ENCODE measurements at regions not wholly inside any gene's neighbourhood (a gene's known extent, or its start where the extent isn't known, plus 50 kb on each side); places are given as distances from the start of the nearest gene placed in this dataset.

GRCh38 chr18:52077251-52077983, 262.6 kb upstream of the DCC start:
- CTCF ChIA-PET = no interaction called here
- BruUV-seq (replicated peaks) = no TSS peak
- no peaks in the 10 kb centered on the region for H3K4me1 Mint-ChIP-seq (ENCODE audit: low read depth, unreplicated experiment)
- DNase-seq = no peak
- H3K27me3 Mint-ChIP-seq (ENCODE audit: unreplicated experiment) = no peaks in the 10 kb centered on the region
- H3K36me3 Mint-ChIP-seq (ENCODE audit: insufficient read depth, unreplicated experiment) = no peaks in the 10 kb centered on the region
- no peak overlapping the region for H3K4me3 Mint-ChIP-seq (ENCODE audit: low read depth, unreplicated experiment)
- intact Hi-C loops (cut with micrococcal nuclease; ENCODE audit: unreplicated experiment) = no loop called here
- TF ChIP-seq, protein P1, sequence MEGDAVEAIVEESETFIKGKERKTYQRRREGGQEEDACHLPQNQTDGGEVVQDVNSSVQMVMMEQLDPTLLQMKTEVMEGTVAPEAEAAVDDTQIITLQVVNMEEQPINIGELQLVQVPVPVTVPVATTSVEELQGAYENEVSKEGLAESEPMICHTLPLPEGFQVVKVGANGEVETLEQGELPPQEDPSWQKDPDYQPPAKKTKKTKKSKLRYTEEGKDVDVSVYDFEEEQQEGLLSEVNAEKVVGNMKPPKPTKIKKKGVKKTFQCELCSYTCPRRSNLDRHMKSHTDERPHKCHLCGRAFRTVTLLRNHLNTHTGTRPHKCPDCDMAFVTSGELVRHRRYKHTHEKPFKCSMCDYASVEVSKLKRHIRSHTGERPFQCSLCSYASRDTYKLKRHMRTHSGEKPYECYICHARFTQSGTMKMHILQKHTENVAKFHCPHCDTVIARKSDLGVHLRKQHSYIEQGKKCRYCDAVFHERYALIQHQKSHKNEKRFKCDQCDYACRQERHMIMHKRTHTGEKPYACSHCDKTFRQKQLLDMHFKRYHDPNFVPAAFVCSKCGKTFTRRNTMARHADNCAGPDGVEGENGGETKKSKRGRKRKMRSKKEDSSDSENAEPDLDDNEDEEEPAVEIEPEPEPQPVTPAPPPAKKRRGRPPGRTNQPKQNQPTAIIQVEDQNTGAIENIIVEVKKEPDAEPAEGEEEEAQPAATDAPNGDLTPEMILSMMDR (IDR thresholded peaks at IDR 0.05; ENCODE audit: unreplicated experiment) = no peak
- H3K9me3 Mint-ChIP-seq (ENCODE audit: low read depth, unreplicated experiment) = peaks cover 4% of the 10 kb centered on the region
- H3K27ac Mint-ChIP-seq (ENCODE audit: unreplicated experiment) = no peak overlapping the region

DNA sequence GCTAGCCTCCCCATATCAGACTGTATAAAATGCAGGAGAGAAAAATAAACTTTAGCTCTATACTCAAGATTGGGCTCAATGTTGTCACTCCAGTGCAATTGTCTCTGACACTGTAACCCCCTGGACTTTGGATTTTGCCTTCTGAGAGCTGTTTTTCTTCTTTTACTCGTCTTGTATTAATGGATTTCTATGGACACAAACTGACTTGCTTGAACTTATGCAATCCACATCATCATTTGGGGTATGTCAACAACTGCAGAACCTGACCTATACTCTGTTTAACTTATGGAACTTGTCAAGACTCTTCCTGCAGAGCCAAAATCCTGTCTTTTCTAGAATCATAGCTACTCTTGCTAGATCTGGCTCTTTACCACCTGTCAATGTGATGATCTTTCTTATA, 257.8 kb upstream of the DCC start:
- no TSS peak for BruUV-seq (replicated peaks)
- Mint-ChIP-seq H3K4me3 (ENCODE audit: low read depth, unreplicated experiment) (no peak overlapping the region), H3K9me3 (ENCODE audit: low read depth, unreplicated experiment) (peaks cover 4% of the 10 kb centered on the region), H3K27me3 (ENCODE audit: unreplicated experiment) (no peaks in the 10 kb centered on the region), H3K27ac (ENCODE audit: unreplicated experiment) (no peak overlapping the region), H3K36me3 (ENCODE audit: insufficient read depth, unreplicated experiment) (no peaks in the 10 kb centered on the region), H3K4me1 (ENCODE audit: low read depth, unreplicated experiment) (no peaks in the 10 kb centered on the region)
- TF ChIP-seq, protein P1 (IDR thresholded peaks at IDR 0.05; ENCODE audit: unreplicated experiment) = no peak
- CTCF ChIA-PET = no interaction called here
- intact Hi-C loops (cut with micrococcal nuclease; ENCODE audit: unreplicated experiment) = no loop called here
- DNase-seq = no peak

- Mint-ChIP-seq H3K4me3 (ENCODE audit: low read depth, unreplicated experiment) (no peak overlapping the region), H3K9me3 (ENCODE audit: low read depth, unreplicated experiment) (peaks cover 4% of the 10 kb centered on the region)
These were observed 252.9 kb upstream of the DCC start for GRCh38 chr18:52087140-52087539.

DNA sequence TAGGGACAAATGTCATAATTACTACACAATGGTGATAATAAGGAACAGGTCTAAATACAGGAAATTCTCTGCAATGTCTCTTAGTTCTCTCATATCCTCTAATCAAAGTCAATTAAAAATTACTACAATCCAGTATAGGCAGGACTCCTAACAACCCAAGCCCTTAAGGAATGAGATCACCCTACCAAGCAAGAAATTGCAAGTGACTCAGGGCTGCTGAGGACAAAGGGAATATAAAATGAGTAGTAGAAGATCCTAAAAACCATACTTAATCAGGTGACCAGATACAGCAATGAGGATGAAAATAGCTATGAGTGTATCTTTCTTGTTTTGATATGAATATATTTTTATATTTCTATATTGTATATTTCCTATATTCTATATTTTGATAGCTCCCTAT, 250.0 kb upstream of the DCC start:
- Mint-ChIP-seq H3K9me3 (ENCODE audit: low read depth, unreplicated experiment) (peaks cover 3% of the 10 kb centered on the region), H3K27me3 (ENCODE audit: unreplicated experiment) (no peaks in the 10 kb centered on the region), H3K4me1 (ENCODE audit: low read depth, unreplicated experiment) (no peaks in the 10 kb centered on the region), H3K4me3 (ENCODE audit: low read depth, unreplicated experiment) (no peak overlapping the region), H3K27ac (ENCODE audit: unreplicated experiment) (no peak overlapping the region), H3K36me3 (ENCODE audit: insufficient read depth, unreplicated experiment) (no peaks in the 10 kb centered on the region)
- CTCF ChIA-PET = interaction anchor here (0.5 kb wide), 1 partner anchor 9 kb away, joined by 3 read pairs; no protein-coding TSS in a partner anchor
- no TSS peak for BruUV-seq (replicated peaks)
- no peak for DNase-seq
- TF ChIP-seq, protein P1 (IDR thresholded peaks at IDR 0.05; ENCODE audit: unreplicated experiment) = no peak
- intact Hi-C loops (cut with micrococcal nuclease; ENCODE audit: unreplicated experiment) = no loop called here

More at GRCh38 chr18:52087140-52087539, 252.9 kb upstream of the DCC start:
- CTCF ChIA-PET = no interaction called here
- Mint-ChIP-seq H3K27me3 (ENCODE audit: unreplicated experiment) (no peaks in the 10 kb centered on the region), H3K4me1 (ENCODE audit: low read depth, unreplicated experiment) (no peaks in the 10 kb centered on the region), H3K36me3 (ENCODE audit: insufficient read depth, unreplicated experiment) (no peaks in the 10 kb centered on the region), H3K27ac (ENCODE audit: unreplicated experiment) (no peak overlapping the region)
- intact Hi-C loops (cut with micrococcal nuclease; ENCODE audit: unreplicated experiment) = no loop called here
- TF ChIP-seq, protein P1 (IDR thresholded peaks at IDR 0.05; ENCODE audit: unreplicated experiment) = no peak
- no peak for DNase-seq
- no TSS peak for BruUV-seq (replicated peaks)

All from Calu3 (cell line).